ENCODE measurements at regions not wholly inside any gene's neighbourhood (a gene's known extent, or its start where the extent isn't known, plus 50 kb on each side); places are given as distances from the start of the nearest gene placed in this dataset.
A peak's percentile ranks its signal among the peaks of the same experiment; 100 is the strongest.

- DNase-seq (ENCODE audit: low spot score) = no peak
Observed at GRCh38 chr6:106035655-106036054, 50.5 kb upstream of the PRDM1 start.

- DNase-seq (ENCODE audit: low spot score) = no peak
Observed at GRCh38 chr6:106033806-106034205, 52.3 kb upstream of the PRDM1 start.

GRCh38 chr6:106027758-106028157 lies 58.4 kb upstream of the PRDM1 start:
- no peak for DNase-seq (ENCODE audit: low spot score)

GRCh38 chr6:106026748-106027715 lies 59.1 kb upstream of the PRDM1 start:
- no peak for DNase-seq (ENCODE audit: low spot score)

GRCh38 chr6:106025655-106026054 lies 60.5 kb upstream of the PRDM1 start:
- no peak for DNase-seq (ENCODE audit: low spot score)

- no peak for DNase-seq (ENCODE audit: low spot score)
Observed at GRCh38 chr6:106022801-106023200, 63.3 kb upstream of the PRDM1 start.

GRCh38 chr6:106017454-106017853 lies 68.7 kb upstream of the PRDM1 start:
- DNase-seq (ENCODE audit: low spot score) = no peak

- no peak for DNase-seq (ENCODE audit: low spot score)
Observed at GRCh38 chr6:106014955-106015354, 71.2 kb upstream of the PRDM1 start.

GRCh38 chr6:106011476-106011875 lies 74.7 kb upstream of the PRDM1 start:
- no peak for DNase-seq (ENCODE audit: low spot score)

GRCh38 chr6:106005954-106006353 lies 80.2 kb upstream of the PRDM1 start:
- DNase-seq (ENCODE audit: low spot score) = no peak

- DNase-seq (ENCODE audit: low spot score) = no peak
Observed at GRCh38 chr6:106005013-106005412, 81.1 kb upstream of the PRDM1 start.

- DNase-seq (ENCODE audit: low spot score) = no peak
Observed at GRCh38 chr6:106003268-106003987, 82.7 kb upstream of the PRDM1 start.

- no peak for DNase-seq (ENCODE audit: low spot score)
Observed at GRCh38 chr6:106002005-106002404, 84.1 kb upstream of the PRDM1 start.

GRCh38 chr6:106000935-106001334 lies 85.2 kb upstream of the PRDM1 start:
- DNase-seq (ENCODE audit: low spot score) = no peak

GRCh38 chr6:105997482-105997881 lies 88.7 kb upstream of the PRDM1 start:
- DNase-seq (ENCODE audit: low spot score) = no peak

- DNase-seq (ENCODE audit: low spot score) = no peak
Observed at GRCh38 chr6:105995391-105995865, 90.7 kb upstream of the PRDM1 start.

- DNase-seq (ENCODE audit: low spot score) = peak; percentile 36
Observed at GRCh38 chr6:105994591-105995390, 91.3 kb upstream of the PRDM1 start.

- peak; percentile 20 for DNase-seq (ENCODE audit: low spot score)
Observed at GRCh38 chr6:105994118-105994590, 92.0 kb upstream of the PRDM1 start.

GRCh38 chr6:105993341-105994117 lies 92.6 kb upstream of the PRDM1 start:
- no peak for DNase-seq (ENCODE audit: low spot score)

- peak; percentile 60 for DNase-seq (ENCODE audit: low spot score)
Observed at GRCh38 chr6:105992315-105992961, 93.7 kb upstream of the PRDM1 start.
